HUES48 (cell line): ENCODE measurements at regions not wholly inside any gene's neighbourhood (a gene's known extent, or its start where the extent isn't known, plus 50 kb on each side); places are given as distances from the start of the nearest gene placed in this dataset.
"Not testable (repeated sequence)": the region's sequence is repeated elsewhere in the genome, so short reads cannot be mapped to it uniquely, and the experiment has no call there.

Experiments
- H3K27ac ChIP-seq: one replicate; pipeline ENCODE4 v1.7.0; 2013; ENCODE audit warnings: low read depth, low read length, inconsistent platforms
- H3K27me3 ChIP-seq: 2 replicates; pipeline ENCODE4 v1.6.1; 2013; ENCODE audit warnings: mild to moderate bottlenecking, low read length; ENCODE audit not compliant: control insufficient read depth, insufficient read depth
- H3K36me3 ChIP-seq: 2 replicates; pipeline ENCODE4 v1.6.1; 2013; ENCODE audit warnings: low read length; ENCODE audit not compliant: control insufficient read depth, insufficient read depth
- H3K4me1 ChIP-seq: 2 replicates; pipeline ENCODE4 v1.6.1; 2013; ENCODE audit warnings: mild to moderate bottlenecking, low read length; ENCODE audit not compliant: control insufficient read depth, insufficient read depth
- H3K4me3 ChIP-seq: 2 replicates; pipeline ENCODE4 v1.5.1; 2013; ENCODE audit warnings: mild to moderate bottlenecking, low read depth, low read length
- H3K9ac ChIP-seq: 2 replicates; pipeline ENCODE4 v1.6.1; 2013; ENCODE audit warnings: mild to moderate bottlenecking, low read depth, low read length, moderate library complexity
- H3K9me3 ChIP-seq: 2 replicates; pipeline ENCODE4 v1.6.1; 2013; ENCODE audit warnings: low read length; ENCODE audit not compliant: control insufficient read depth, insufficient read depth

DNA sequence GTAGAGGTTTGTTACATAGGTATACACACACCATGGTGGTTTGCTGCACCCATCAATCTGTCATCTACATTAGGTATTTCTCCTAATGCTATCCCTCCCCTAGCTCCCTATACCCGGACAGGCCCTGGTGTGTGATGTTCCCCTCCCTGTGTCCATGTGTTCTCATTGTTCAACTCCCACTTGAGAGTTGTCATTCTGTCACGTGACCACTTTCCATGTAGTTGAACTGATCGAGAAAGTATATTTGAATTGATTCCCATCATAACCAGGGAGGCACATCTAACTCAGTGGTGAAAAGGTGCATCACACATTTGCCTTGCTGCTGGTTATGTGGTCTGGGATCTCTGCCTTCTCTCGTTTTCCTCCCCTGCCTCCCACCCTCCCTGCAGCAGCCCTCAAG, 491.4 kb downstream of the NTRK2 start:
- not testable (repeated sequence) for H3K4me3 ChIP-seq, H3K27ac ChIP-seq, H3K9ac ChIP-seq, H3K27me3 ChIP-seq, H3K9me3 ChIP-seq, H3K36me3 ChIP-seq
- peaks cover 12% of the 10 kb centered on the region; the same call in 1 of the 2 replicates for H3K4me1 ChIP-seq

DNA sequence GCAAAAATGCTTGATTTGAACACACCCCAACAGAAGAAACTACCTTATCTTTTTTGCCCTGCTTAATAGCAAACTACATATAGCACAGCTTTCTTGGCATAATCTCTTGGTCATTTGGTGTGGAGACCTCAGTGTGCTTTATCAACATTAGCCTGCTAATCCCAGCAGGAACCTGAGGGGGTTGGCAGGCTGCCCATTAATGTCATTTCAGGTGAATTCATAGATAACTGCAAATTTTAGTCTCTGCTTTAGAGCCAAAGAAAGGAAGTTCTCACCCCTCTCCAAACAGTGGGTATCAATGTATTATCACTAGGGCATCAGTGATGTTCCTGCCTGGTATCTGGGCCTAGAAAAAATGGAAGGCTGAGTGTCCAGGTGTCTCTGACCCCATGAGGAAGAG, 489.0 kb downstream of the NTRK2 start:
- no peaks in the 10 kb centered on the region for H3K27me3 ChIP-seq
- H3K9me3 ChIP-seq = no peaks in the 10 kb centered on the region
- peaks cover 12% of the 10 kb centered on the region; the same call in 1 of the 2 replicates for H3K4me1 ChIP-seq
- no peak overlapping the region for H3K9ac ChIP-seq
- H3K4me3 ChIP-seq = no peak overlapping the region
- H3K27ac ChIP-seq = no peak overlapping the region
- no peaks in the 10 kb centered on the region for H3K36me3 ChIP-seq

DNA sequence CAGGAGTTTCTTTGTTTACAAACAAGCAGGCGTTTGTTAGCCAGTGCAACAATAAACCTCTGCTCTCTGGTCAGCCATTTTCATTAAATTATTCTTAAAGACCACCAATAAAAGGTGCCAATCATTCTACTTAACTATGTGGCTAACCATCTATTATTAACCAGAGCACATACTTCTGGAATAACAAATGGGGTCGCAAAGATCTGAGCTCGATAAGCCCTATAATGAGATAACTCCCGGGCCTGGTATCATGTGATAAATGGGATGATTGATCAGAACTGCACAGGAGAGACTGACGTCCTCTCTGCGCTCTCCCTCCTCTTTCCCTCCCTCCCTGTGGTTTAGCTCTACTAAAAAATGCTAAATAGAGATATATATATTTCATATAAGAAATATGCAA, 488.2 kb downstream of the NTRK2 start:
- Histone ChIP-seq H3K27ac (no peak overlapping the region), H3K27me3 (no peaks in the 10 kb centered on the region), H3K36me3 (no peaks in the 10 kb centered on the region), H3K9me3 (no peaks in the 10 kb centered on the region), H3K4me1 (peaks cover 12% of the 10 kb centered on the region; the same call in 1 of the 2 replicates), H3K4me3 (no peak overlapping the region), H3K9ac (no peak overlapping the region)

DNA sequence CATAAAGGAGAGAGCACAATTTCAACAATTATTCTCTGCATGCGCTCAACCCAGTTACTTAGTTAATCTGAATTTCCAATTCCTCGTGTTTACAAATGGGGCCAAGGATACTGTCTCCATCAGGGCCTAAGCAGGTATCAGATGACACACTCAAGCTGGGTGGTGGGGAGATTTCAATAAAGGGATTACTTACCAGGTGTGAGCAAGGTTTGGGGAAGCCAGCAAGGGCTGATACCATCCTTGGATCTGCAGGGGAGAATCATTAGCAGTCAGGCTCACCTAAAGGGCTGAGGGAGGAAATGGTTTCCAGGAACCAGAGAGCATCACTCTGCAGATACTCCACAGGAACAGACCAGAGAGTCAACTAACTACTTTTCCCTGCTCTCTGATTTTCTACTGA, 487.1 kb downstream of the NTRK2 start:
- Histone ChIP-seq H3K27ac (no peak overlapping the region), H3K9me3 (no peaks in the 10 kb centered on the region), H3K27me3 (no peaks in the 10 kb centered on the region), H3K4me3 (no peak overlapping the region), H3K36me3 (no peaks in the 10 kb centered on the region), H3K4me1 (peaks cover 12% of the 10 kb centered on the region; the same call in 1 of the 2 replicates), H3K9ac (no peak overlapping the region)

DNA sequence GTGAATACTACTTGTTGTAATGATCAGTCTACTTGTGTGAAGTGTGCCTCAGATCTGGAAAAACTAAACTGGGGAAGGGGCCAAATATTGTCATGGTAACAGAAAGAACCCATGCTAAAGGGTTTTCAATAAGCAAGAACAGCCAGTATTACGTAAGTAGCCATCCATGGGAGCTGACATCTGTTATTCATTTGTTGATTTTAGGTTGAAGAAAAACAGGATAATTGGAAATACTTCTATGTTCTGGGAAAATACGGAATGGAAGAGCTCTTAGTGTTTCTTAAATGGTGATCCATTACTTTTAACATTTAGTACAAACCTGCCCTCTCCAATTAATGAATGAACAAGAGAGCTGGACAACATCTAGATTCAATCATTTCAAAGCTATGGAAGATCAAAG, 485.8 kb downstream of the NTRK2 start:
- H3K4me1 ChIP-seq = peaks cover 12% of the 10 kb centered on the region; the same call in 1 of the 2 replicates
- no peaks in the 10 kb centered on the region for H3K27me3 ChIP-seq
- H3K36me3 ChIP-seq = no peaks in the 10 kb centered on the region

DNA sequence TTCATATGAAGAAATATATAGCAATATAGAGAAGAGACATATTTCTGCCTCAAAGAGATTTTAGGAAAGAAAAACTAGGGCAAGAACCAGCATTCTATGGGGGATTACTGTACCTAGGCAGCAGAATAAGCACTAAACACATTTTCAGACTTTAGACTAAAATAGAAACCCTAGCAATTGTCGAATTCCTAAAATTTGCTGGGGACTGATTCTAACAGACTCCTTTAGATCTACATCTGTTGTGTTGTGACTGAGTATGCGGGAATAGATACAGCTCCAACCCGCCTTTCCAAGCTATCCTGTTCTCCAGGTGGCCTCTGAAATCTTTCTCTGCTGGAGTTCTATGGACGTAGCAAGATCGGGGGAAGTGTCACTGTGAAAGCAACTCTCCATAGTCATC, 482.2 kb downstream of the NTRK2 start:
- Histone ChIP-seq H3K27ac (no peak overlapping the region), H3K4me3 (no peak overlapping the region), H3K4me1 (peaks cover 5% of the 10 kb centered on the region; the same call in 1 of the 2 replicates), H3K27me3 (no peaks in the 10 kb centered on the region), H3K36me3 (no peaks in the 10 kb centered on the region), H3K9me3 (no peaks in the 10 kb centered on the region), H3K9ac (no peak overlapping the region; the same call in 1 of the 2 replicates)

More for the DNA sequence above, 485.8 kb downstream of the NTRK2 start:
- Histone ChIP-seq H3K4me3 (no peak overlapping the region), H3K9me3 (no peaks in the 10 kb centered on the region), H3K27ac (no peak overlapping the region), H3K9ac (no peak overlapping the region)

DNA sequence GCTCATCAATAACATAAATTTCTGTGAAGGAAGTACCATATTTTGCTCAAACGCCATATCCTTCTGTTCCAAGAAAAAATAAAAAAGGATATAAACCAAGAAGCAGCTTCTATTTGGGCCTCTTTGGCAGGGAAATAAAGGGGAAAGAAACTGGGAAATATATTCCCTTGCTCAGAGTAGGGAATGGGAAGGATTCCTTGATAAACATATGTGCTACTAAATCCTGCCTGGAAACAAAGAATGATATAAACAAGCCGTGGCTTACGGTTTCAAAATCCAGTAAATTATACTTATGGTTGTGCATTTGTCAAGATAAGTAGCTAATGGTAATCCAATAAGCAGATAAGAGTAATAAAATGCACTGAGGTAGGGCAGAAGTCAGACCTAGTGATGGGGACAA, 481.6 kb downstream of the NTRK2 start:
- Histone ChIP-seq H3K27me3 (no peaks in the 10 kb centered on the region), H3K9me3 (no peaks in the 10 kb centered on the region), H3K27ac (no peak overlapping the region), H3K4me1 (no peaks in the 10 kb centered on the region; the same call in 1 of the 2 replicates), H3K4me3 (no peak overlapping the region), H3K9ac (no peak overlapping the region), H3K36me3 (no peaks in the 10 kb centered on the region)

DNA sequence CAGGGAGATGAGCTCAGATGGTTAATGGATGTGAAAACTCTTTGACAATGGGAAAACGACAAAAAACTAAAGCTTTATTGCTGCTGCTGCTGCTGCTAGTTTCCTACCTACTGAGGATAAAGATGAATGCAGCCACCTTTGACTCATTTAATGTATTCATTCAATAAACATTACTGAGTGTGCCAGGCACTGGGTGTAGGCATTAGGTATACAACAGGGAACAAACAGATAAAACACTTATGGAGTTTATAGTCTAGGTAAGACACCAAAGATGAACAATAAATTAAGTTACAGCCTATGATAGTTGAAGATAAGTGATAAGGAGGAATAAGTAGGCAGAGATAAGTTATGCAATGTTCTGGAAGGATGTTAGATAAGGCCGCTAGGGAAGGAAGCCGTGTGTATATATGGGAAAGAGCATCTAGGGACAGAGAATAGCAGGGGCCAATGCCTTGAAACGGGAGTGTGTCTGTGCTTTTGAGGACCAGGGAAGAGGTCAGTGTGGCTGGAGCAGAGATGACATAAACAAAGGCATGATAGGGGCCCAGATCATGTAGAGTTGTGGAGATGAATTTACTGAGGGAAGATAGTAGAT, 477.6 kb downstream of the NTRK2 start:
- H3K9ac ChIP-seq = no peak overlapping the region
- H3K4me3 ChIP-seq = no peak overlapping the region
- H3K9me3 ChIP-seq = no peaks in the 10 kb centered on the region
- H3K36me3 ChIP-seq = no peaks in the 10 kb centered on the region
- no peaks in the 10 kb centered on the region for H3K27me3 ChIP-seq
- no peaks in the 10 kb centered on the region; the same call in 1 of the 2 replicates for H3K4me1 ChIP-seq
- no peak overlapping the region for H3K27ac ChIP-seq

DNA sequence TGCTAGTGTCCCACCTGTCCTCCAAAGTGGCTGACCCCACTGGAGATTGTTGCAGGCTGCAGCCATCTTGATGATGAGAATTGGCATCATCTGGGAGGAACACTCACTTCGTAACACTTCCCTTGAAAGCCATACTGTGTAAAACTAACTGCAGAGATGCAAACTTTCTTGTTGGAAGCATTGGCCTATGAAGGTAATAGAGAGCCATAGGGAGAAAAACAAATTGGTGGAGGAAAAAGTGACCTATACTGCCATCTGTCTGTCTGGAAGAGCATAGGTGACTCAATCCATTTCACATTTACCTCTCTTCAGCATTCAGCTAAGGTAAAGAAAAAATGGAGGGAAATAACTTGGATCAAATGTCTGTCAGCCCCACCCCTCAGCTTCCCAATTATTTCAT, 473.4 kb downstream of the NTRK2 start:
- no peak overlapping the region for H3K27ac ChIP-seq
- no peak overlapping the region for H3K4me3 ChIP-seq
- H3K36me3 ChIP-seq = no peaks in the 10 kb centered on the region
- no peaks in the 10 kb centered on the region for H3K27me3 ChIP-seq
- H3K9me3 ChIP-seq = no peaks in the 10 kb centered on the region
- no peak overlapping the region for H3K9ac ChIP-seq
- no peaks in the 10 kb centered on the region for H3K4me1 ChIP-seq

DNA sequence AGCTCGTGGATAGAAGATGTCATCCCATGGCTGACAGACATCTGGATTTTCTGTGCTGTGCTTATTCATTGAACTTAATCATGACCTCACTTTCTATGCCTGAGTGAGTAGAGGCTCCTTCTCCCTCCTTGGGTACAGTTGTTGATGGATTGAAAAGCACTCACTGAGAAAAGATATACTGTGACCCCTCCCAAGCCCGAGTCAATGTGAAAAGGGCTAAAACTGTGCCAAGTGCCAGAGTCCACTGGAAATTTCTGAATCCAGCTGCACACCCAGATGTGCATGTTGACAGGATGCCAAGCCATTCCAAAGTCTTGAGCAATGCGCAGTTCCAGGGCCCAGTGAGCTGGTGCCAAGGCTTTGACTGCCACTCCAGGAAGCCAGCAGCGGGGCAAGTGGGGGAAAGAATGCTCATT, 473.0 kb downstream of the NTRK2 start:
- Histone ChIP-seq H3K36me3 (no peaks in the 10 kb centered on the region), H3K9ac (no peak overlapping the region), H3K27me3 (no peaks in the 10 kb centered on the region), H3K27ac (no peak overlapping the region), H3K4me1 (no peaks in the 10 kb centered on the region), H3K4me3 (no peak overlapping the region), H3K9me3 (no peaks in the 10 kb centered on the region)

DNA sequence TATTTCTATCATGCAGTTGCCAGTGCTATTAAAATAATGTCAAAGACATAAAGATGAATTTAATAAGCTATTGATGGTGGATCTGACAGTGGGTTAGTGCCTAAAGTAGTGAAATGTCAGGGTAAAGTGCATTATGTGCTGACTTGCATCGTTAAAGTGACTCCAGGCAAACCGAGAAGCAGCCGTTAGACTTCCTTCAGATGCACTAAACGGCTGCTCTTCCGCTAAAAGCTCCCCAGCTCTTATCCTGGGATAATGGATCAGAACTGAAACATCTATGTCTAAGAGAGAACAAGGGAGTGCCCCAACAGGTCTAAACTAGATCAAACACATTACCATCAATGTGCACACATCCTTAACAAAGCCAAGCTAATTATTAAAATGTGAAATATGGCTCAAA, 468.2 kb downstream of the NTRK2 start:
- Histone ChIP-seq H3K36me3 (no peaks in the 10 kb centered on the region), H3K9ac (no peak overlapping the region), H3K27me3 (no peaks in the 10 kb centered on the region), H3K27ac (no peak overlapping the region), H3K9me3 (no peaks in the 10 kb centered on the region), H3K4me3 (no peak overlapping the region), H3K4me1 (no peaks in the 10 kb centered on the region)
